Mesendoderm (in vitro differentiated cells): ENCODE measurements at regions not wholly inside any gene's neighbourhood (a gene's known extent, or its start where the extent isn't known, plus 50 kb on each side); places are given as distances from the start of the nearest gene placed in this dataset.

ENCODE experiments used
- DNase-seq: peaks from one replicate; pipeline ENCODE4 v3.0.0; 2013
- H2AK5ac ChIP-seq: 2 replicates; pipeline ENCODE4 v1.6.1; 2013; ENCODE audit warnings: low read length, inconsistent platforms
- H2BK120ac ChIP-seq: 2 replicates; pipeline ENCODE4 v1.6.1; 2013; ENCODE audit warnings: low read depth, mild to moderate bottlenecking, low read length, moderate library complexity, mixed read lengths
- H2BK15ac ChIP-seq: replicated peaks from 2 replicates; pipeline ENCODE4 v1.6.1; 2013; ENCODE audit warnings: low read depth, mild to moderate bottlenecking, moderate library complexity
- H2BK5ac ChIP-seq: 2 replicates; pipeline ENCODE4 v1.6.1; 2013; ENCODE audit warnings: low read length, inconsistent platforms
- H3K18ac ChIP-seq: 2 replicates; pipeline ENCODE4 v1.6.1; 2013; ENCODE audit warnings: mild to moderate bottlenecking, low read length, mixed read lengths
- H3K23ac ChIP-seq: one replicate; pipeline ENCODE4 v1.6.1; 2013; ENCODE audit warnings: low read length
- H3K27ac ChIP-seq: 2 replicates; pipeline ENCODE4 v1.5.1; 2013; ENCODE audit warnings: low read depth, mild to moderate bottlenecking, inconsistent platforms, low read length, moderate library complexity
- H3K27me3 ChIP-seq: 2 replicates; pipeline ENCODE4 v1.6.1; 2013; ENCODE audit warnings: low read length, control low read depth, mild to moderate bottlenecking, inconsistent platforms; ENCODE audit not compliant: insufficient read depth, poor library complexity
- H3K36me3 ChIP-seq: 2 replicates; pipeline ENCODE4 v1.6.1; 2013; ENCODE audit warnings: low read length, inconsistent platforms; ENCODE audit not compliant: control insufficient read depth, insufficient read depth
- H3K4ac ChIP-seq: one replicate; pipeline ENCODE4 v1.6.1; 2013; ENCODE audit warnings: low read depth, mild to moderate bottlenecking, low read length, moderate library complexity
- H3K4me1 ChIP-seq: 2 replicates; pipeline ENCODE4 v1.6.1; 2013; ENCODE audit warnings: low read depth, low read length, inconsistent platforms; ENCODE audit not compliant: control insufficient read depth
- H3K4me2 ChIP-seq: 2 replicates; pipeline ENCODE4 v1.6.1; 2013; ENCODE audit warnings: low read length
- H3K4me3 ChIP-seq: 2 replicates; pipeline ENCODE4 v1.5.1; 2013; ENCODE audit warnings: mild to moderate bottlenecking, low read length
- H3K56ac ChIP-seq: one replicate; pipeline ENCODE4 v1.6.1; 2013; ENCODE audit warnings: low read length
- H3K79me1 ChIP-seq: 2 replicates; pipeline ENCODE4 v1.6.1; 2013; ENCODE audit warnings: low read length, inconsistent platforms
- H3K79me2 ChIP-seq: 2 replicates; pipeline ENCODE4 v1.6.1; 2013; ENCODE audit warnings: mild to moderate bottlenecking, low read length; ENCODE audit not compliant: control insufficient read depth, insufficient read depth
- H3K9ac ChIP-seq: 2 replicates; pipeline ENCODE4 v1.6.1; 2013; ENCODE audit warnings: low read length, inconsistent platforms
- H4K5ac ChIP-seq: one replicate; pipeline ENCODE4 v1.6.1; 2013; ENCODE audit warnings: low read length
- H4K8ac ChIP-seq: one replicate; pipeline ENCODE4 v1.6.1; 2013; ENCODE audit warnings: low read depth, mild to moderate bottlenecking, control low read depth, low read length, moderate library complexity
- WGBS: extraction: QIAGEN DNeasy Blood & Tissue Kit; methylation state at CpG from one replicate; pipeline ENCODE4 v1.1.7; 2013; ENCODE audit warnings: low lambda C conversion rate, missing lambda C conversion rate; ENCODE audit not compliant: insufficient coverage; ENCODE audit errors: extremely low coverage; 5-methylcytosine and 5-hydroxymethylcytosine counted together

DNA sequence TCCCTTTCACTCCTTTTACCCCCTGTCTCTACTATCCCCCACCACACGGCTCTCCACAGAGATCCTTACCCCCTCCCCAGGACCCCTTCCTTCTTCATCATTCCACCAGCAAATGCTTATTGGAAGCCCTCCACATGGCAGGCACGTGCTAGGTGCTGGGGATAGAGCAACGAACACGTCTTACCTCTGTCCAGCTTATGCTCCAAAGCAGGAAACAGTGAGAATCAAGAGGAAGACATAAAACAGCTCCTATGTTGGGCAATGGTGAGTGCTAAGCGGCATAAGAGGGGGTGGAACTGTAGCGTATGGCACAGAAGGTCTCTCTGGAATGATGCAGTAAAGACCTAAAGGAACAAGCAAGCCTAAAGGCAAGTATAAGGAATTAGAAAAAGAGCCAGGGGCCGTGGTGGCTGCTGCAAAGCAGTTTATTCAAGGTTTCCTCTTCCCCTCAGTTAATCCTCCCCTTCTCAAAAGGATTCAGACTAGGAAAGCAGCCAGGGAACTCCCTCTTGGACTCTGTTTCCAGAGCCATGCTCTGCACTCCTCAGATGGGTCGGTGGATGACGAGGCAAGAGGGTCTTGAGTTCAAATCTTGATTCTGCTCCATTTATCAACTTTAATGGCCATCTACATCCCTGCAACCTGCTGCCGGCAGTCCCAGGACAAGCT, 289.4 kb downstream of the FOXO1 start:
- Histone ChIP-seq H3K27ac (no peak overlapping the region), H3K27me3 (no peaks in the 10 kb centered on the region), H2BK5ac (no peak overlapping the region), H3K18ac (no peak overlapping the region), H3K79me1 (no peaks in the 10 kb centered on the region), H3K4ac (no peak overlapping the region), H3K4me2 (no peak overlapping the region), H3K4me1 (no peaks in the 10 kb centered on the region), H4K5ac (no peak overlapping the region), H3K23ac (no peak overlapping the region), H3K36me3 (no peaks in the 10 kb centered on the region), H3K9ac (no peak overlapping the region), H3K79me2 (no peaks in the 10 kb centered on the region), H4K8ac (no peak overlapping the region), H2BK120ac (no peak overlapping the region), H2BK15ac (no peak overlapping the region), H2AK5ac (no peak overlapping the region), H3K4me3 (no peak overlapping the region), H3K56ac (no peak overlapping the region)
- no peak for DNase-seq
- no CpG with 5 or more reads among the region's 10 CpGs for WGBS

DNA sequence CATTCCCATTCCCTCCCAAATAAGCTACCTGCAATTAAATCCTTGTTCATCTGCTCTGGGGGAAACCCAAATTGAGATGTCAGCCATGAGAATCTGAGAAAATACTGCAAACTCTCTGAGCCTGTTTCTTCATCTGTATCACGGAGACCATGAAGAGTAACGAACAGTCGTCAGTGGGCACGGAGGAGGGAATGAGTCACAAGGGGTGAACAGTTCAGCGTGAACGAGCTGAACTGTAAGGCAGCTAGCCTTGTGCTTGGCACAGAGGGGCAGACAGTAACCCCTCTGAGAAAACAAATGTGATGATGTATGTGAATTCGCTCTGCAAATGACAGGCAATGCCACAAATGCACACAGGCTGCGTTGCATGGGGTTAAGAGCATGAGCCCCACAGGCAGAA, 288.7 kb downstream of the FOXO1 start:
- Histone ChIP-seq H2BK5ac (no peak overlapping the region), H3K9ac (no peak overlapping the region), H3K56ac (no peak overlapping the region), H2BK15ac (no peak overlapping the region), H3K18ac (no peak overlapping the region), H3K23ac (no peak overlapping the region), H3K4me2 (no peak overlapping the region), H2AK5ac (no peak overlapping the region), H2BK120ac (no peak overlapping the region), H3K27me3 (no peaks in the 10 kb centered on the region), H3K79me2 (no peaks in the 10 kb centered on the region), H3K36me3 (no peaks in the 10 kb centered on the region), H3K4ac (no peak overlapping the region), H3K79me1 (no peaks in the 10 kb centered on the region), H3K4me1 (no peaks in the 10 kb centered on the region), H4K8ac (no peak overlapping the region), H3K4me3 (no peak overlapping the region), H4K5ac (no peak overlapping the region), H3K27ac (no peak overlapping the region)
- WGBS, result no CpG with 5 or more reads among the region's 8 CpGs
- DNase-seq, result no peak

DNA sequence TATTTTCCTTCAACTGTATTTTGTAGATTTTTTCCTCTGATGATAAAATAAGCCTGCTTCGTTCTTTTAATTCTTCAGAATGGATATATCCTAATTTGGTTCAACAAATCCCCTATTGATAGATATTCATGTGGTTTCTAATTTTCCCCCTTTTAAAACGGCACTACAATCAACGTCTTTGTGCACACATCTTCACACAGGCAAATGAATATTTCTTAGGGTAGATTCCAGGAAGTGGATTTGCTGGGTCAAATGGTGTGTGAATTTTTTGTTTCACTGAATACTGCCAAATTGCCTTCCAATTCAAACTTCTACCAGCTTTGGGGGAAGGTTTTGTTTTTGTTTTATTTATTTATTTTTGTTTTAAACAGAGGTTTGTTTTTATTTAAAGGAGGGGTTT, 287.2 kb downstream of the FOXO1 start:
- no CpG with 5 or more reads among the region's 3 CpGs for WGBS
- Histone ChIP-seq H3K4me3 (no peak overlapping the region), H3K18ac (no peak overlapping the region), H3K36me3 (no peaks in the 10 kb centered on the region), H3K27me3 (no peaks in the 10 kb centered on the region), H3K56ac (no peak overlapping the region), H3K23ac (no peak overlapping the region), H2AK5ac (no peak overlapping the region), H3K4ac (no peak overlapping the region), H2BK5ac (no peak overlapping the region), H3K27ac (no peak overlapping the region), H4K5ac (no peak overlapping the region), H4K8ac (no peak overlapping the region), H3K79me1 (no peaks in the 10 kb centered on the region), H2BK15ac (no peak overlapping the region), H3K4me2 (no peak overlapping the region), H2BK120ac (no peak overlapping the region), H3K4me1 (no peaks in the 10 kb centered on the region), H3K79me2 (no peaks in the 10 kb centered on the region), H3K9ac (no peak overlapping the region)
- DNase-seq, result no peak

DNA sequence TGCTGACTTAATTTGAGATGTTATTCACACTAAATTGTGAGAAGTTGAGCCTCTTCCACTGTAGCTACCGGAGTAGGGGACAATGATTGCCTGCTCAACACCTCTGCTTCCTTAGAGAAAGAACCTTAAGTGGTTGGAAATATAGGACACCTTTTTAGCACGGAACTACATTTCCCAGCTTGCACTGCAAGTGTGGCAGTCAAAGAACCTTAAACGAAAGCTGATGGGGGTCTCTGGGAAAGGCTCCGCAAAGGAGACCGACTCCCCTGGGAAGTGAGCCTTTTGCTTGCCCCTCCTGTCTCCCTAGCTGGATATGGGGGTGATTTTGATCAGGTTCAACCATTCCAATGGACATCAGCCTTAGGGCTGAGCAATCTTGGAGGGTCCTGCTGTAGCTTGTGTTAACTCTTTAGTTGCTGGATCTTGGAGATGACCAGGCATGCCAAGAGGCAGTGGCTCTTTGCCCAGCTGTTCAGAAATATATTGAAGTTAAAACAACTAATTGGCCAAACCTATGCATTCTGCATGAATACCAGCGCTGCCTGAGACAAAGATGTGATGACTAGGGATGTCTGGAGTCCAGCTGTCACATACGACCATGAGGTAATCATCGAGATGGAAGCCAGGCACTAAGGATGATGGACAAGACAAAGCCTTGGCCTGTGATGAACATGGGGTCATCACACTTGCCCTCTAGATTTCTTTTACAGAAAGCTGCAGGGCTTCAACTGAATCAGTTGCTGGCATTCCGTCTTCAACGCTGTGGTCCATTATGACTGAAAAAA, 286.5 kb downstream of the FOXO1 start:
- no peak overlapping the region for H3K9ac ChIP-seq
- H2BK120ac ChIP-seq, result no peak overlapping the region
- no peaks in the 10 kb centered on the region for H3K79me2 ChIP-seq
- H3K4ac ChIP-seq, result no peak overlapping the region
- H4K5ac ChIP-seq, result no peak overlapping the region
- peak; percentile 62 for DNase-seq
- H3K27me3 ChIP-seq, result no peaks in the 10 kb centered on the region
- H3K4me1 ChIP-seq, result no peaks in the 10 kb centered on the region
- no peaks in the 10 kb centered on the region for H3K79me1 ChIP-seq
- no peak overlapping the region for H2BK15ac ChIP-seq
- no peak overlapping the region for H3K4me2 ChIP-seq
- no peak overlapping the region for H2AK5ac ChIP-seq
- H3K4me3 ChIP-seq, result no peak overlapping the region
- no peak overlapping the region for H2BK5ac ChIP-seq
- peak overlapping the region; percentile 46 for H3K56ac ChIP-seq
- H4K8ac ChIP-seq, result no peak overlapping the region
- H3K18ac ChIP-seq, result no peak overlapping the region
- no peaks in the 10 kb centered on the region for H3K36me3 ChIP-seq
- no peak overlapping the region for H3K27ac ChIP-seq
- WGBS, result no CpG with 5 or more reads among the region's 10 CpGs
- H3K23ac ChIP-seq, result no peak overlapping the region

DNA sequence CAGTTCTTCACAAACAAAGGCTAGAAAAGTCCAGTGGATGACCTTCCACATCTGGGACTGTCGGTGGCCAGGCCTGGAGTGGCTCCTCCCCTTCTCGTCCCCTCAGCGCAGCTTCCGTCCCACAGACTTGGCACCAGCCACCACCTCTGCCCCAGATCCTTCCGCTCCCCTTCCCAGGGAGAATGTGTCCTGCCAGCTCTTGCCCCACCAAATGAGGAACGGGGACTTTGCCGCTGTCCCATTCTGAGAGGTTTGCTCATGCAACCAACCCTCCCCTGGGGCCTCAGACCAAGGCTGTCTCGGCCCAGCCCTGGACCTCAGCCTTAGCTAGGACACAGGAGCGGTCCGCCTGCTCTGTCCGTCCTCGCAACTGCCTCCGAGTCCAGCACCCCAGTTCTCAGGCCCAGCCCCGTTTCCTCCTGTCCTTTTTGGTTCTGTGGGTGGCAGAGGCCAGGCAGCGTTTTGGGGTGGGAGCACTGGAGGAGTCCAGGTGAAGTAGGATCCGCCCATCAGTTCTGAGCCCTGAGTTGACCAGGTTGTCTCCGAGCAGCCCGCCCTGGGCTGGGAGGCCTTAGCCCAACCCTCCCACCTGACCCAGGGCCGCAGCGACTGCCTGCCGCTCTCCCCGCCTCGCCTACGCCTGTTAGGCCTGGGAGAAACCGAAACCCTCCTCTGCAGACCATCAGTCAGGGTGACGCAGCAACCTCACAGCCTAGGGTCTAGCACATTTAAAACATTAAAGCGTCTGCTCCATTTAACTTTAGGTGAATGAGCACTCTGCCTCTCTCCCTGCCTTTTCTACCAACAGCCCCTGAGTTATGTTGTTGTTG, 284.3 kb downstream of the FOXO1 start:
- Histone ChIP-seq H3K56ac (no peak overlapping the region), H3K4me1 (no peaks in the 10 kb centered on the region), H3K27ac (no peak overlapping the region), H3K18ac (no peak overlapping the region), H3K4me2 (no peak overlapping the region), H2BK15ac (no peak overlapping the region), H3K79me1 (no peaks in the 10 kb centered on the region), H3K79me2 (no peaks in the 10 kb centered on the region), H3K4me3 (no peak overlapping the region), H4K8ac (no peak overlapping the region), H3K4ac (no peak overlapping the region), H3K23ac (no peak overlapping the region), H2AK5ac (no peak overlapping the region), H4K5ac (no peak overlapping the region), H3K36me3 (no peaks in the 10 kb centered on the region), H3K27me3 (no peaks in the 10 kb centered on the region), H2BK5ac (no peak overlapping the region), H3K9ac (no peak overlapping the region), H2BK120ac (no peak overlapping the region)
- no peak for DNase-seq
- no CpG with 5 or more reads among the region's 27 CpGs for WGBS
